ENCODE measurements at regions not wholly inside any gene's neighbourhood (a gene's known extent, or its start where the extent isn't known, plus 50 kb on each side); places are given as distances from the start of the nearest gene placed in this dataset.

- DNase-seq: no peak
Measured at GRCh38 chr2:12269041-12269972, 447.4 kb upstream of the TRIB2 start.

DNA sequence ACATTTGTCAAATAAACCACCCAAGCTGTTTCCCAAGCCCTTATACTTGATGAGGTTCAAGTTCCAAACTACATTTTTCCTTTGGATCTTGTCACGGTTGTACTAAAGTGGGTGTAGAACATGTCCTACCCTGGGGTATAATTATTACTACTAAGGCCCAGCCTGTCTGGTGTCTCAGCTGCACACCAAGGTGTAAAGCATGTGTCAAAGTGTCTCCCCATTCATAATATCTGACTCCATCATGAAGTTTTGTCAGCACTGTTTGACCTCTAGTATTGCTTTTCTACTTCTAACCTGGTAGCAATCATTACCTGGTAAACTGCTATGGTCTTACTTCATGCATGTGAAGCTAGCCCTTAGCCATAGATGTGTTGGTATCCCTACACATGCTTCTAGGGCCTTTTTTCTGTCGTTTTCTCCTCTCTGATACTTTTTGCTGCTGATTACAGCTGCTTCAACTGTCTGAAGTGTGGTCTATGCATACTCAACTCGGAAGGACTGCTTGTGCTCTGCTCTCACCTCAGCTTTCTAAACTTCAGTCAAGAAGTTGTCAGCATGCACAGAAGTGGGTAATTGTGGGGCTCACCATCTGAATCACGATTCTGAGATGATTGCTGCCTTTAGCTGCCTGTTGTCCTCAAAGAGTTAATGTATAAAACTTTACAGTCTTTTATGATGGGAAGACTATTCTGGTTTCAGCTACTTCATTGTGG, 445.7 kb upstream of the TRIB2 start:
- no peak for DNase-seq

DNA sequence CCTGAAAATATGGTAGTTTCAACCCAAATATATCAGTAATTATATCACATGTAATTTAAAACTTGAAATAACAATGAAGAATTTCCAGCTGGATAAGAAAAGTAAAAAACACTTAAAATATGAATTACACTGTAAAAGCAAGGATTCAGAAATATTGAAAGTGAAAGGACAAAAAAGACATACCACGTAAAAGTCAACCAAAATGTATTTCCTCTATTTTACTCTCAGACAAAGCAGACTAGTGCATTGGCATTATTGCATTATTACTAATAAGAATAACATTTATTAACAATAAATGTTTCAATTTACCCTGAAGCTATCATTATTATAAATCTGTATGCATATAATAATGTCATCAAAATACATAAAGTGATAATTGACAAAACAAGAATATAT, 445.1 kb upstream of the TRIB2 start:
- DNase-seq: no peak

GRCh38 chr2:12273111-12273510, 443.6 kb upstream of the TRIB2 start:
- no peak for DNase-seq

- DNase-seq: no peak
Measured at GRCh38 chr2:12274591-12274990, 442.1 kb upstream of the TRIB2 start.

DNA sequence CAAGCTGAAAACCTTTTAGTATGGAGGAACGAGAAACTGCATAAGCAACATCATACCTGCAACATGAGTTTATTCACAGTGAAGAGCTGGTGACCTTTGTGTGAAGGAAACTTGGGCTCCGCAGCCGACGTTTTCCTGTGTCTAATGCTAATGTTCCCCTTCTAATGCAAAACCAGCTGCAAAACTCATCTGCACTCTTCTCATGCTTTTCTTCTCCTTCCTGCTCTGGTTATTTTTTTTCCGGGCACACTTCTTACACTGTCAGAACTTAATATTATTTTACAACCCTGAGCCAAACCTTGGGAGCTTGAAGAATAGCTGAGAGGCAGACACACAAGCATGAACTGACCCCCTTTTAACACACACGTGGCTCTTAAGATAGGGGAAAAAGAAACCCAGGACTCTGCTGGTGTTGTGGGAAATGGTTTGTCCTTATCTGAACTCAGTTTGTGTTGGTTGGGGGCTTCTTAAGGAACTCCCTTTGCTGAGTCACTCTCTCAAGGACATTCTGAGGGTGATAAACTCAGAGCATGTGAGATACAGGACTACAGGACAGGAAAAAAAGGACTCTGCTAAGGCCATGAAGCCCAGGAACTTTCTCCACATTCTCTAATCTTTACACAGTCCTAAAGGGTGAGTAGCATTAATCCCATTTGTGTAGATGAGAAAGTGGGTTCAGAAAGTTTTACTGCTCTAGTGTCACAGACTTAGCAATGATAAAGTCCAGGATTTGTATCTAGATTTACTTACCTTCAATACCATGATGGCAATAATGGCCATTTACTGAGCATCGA, 439.3 kb upstream of the TRIB2 start:
- no peak for DNase-seq

DNA sequence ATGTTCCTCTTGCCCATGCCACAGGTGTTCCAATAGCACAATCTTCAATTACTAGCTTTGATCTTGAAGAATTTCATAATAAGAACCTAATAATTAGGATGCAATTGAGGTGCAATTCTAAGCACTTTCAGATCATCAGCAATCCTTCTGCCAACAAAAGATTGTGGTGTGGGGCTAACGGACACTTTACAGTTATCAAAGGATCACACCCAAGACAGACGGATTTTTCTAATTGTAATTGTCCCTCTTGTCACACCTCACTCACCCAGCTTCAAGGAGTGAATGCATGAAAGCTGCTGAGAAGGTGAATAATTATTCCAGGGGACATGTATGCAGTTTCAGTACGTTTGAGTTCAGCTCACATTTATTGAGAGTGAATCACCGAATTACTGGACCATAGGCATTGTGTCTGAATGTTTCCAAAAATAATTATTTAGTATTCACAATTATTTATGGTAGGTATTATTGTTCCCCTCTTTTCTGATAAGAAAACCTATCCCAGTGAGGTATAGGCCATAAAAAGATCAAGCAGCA, 438.5 kb upstream of the TRIB2 start:
- no peak for DNase-seq

- no peak for DNase-seq
Measured at GRCh38 chr2:12282780-12283695, 433.7 kb upstream of the TRIB2 start.

- no peak for DNase-seq
Measured at GRCh38 chr2:12284037-12284436, 432.7 kb upstream of the TRIB2 start.

GRCh38 chr2:12284487-12284886, 432.2 kb upstream of the TRIB2 start:
- no peak for DNase-seq

GRCh38 chr2:12286347-12286746, 430.4 kb upstream of the TRIB2 start:
- DNase-seq: no peak

DNA sequence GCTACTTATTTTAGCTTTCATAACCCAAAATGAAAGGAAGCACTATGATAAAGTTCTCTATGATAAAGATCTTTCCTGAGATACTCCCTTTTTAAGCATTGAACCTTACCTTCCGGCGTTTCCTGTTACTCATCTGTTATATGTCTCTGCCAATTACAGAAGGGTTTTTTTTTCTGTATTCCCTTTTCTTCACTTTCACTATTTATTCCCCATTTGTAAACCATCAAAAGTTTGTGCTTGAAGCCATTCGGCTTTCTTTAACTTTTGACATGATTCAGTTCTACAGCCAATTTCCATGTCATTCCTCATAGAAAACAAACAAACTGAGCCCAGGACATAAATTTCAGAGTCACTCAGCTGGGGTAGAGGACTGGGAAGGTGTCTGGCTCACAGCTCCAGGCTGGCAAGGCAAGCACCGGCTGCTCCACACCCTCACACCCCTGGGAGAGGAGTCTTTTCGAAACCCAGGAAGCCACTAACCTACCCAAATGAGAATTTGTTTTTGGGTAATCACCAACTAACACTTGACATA, 429.4 kb upstream of the TRIB2 start:
- no peak for DNase-seq

DNA sequence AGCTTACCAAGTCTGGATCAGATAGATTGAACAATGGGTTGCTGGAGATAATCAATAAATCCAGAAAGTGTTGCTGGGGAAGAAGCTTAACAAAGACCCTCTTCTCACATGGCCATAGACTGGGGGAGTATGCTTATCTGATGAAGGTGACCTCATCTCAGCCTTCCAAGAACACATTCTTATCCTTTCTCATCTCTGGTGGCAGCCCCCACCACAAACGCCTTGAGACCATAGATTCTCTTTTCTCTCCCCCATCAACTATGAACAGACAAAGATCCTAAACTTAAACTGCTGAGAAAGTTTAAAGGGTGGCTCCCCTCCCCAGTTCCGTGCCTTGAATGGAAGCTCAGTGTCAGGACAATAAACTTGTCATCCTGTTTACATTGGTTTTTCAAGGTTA, 428.7 kb upstream of the TRIB2 start:
- DNase-seq: no peak

DNA sequence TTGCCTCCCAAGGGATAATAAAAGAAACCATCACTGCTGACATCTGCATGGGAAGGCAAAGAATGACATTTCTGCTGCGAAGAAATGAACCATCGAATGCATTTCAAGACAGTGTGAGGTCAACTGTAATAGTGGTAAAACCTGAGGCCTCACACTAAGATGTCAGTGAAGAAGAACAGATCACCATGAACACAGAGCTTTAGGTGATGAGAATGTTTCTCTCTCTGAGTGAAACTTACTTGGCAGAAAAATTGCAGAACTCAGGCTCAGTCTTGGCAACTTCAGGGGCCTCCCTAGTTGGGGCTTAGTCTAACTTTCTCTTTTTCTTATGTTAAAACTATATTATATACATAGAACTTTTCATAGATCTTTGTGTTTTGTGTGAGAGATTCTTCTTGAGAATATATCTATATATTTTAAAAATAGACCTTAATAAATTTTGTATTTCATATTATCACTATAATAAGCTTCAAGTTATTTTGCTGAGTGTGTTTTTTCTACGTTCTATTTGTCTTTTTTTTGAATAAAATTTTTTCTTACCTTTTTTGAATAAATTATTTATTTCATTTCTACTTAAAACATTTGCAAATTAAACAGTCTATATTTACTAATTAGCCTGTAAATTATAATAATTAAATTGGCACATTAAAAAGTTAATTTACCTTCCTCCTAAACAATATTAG, 427.5 kb upstream of the TRIB2 start:
- DNase-seq: no peak

GRCh38 chr2:12291303-12291702, 425.4 kb upstream of the TRIB2 start:
- DNase-seq: no peak

- DNase-seq: no peak
Measured at GRCh38 chr2:12293874-12294273, 422.9 kb upstream of the TRIB2 start.

DNA sequence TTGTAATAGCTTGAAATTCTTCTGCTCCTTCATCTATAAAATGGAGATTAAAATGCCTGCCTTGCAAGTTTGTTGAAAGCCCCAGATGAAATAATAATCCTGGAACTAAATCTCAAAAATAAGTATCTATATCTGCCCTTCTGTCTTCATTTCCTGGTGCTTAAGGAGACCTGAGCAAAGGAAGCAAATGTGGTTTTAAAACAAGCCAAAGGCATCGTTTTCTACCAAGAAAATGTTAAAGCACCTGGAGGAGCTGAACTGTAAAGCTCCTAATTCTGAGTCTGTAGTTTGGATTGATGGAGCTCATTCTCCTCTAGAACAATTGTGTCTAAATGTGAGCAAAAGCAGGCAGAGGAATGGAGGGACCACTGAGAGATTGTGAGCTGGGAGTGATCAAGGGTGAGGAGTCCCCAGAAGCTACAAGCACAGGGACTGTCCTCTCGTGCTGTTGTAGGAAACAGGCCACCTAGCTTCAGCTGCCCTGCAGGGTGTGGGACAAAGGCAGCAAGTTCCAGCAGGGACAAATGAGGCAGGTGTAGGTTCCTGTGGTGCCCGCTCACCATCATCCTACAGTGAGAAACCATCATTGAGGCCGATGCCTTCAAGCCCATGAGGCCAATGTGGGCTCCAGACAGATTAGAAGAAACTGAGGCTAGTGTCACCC, 420.7 kb upstream of the TRIB2 start:
- no peak for DNase-seq

GRCh38 chr2:12296915-12297314, 419.8 kb upstream of the TRIB2 start:
- no peak for DNase-seq

DNA sequence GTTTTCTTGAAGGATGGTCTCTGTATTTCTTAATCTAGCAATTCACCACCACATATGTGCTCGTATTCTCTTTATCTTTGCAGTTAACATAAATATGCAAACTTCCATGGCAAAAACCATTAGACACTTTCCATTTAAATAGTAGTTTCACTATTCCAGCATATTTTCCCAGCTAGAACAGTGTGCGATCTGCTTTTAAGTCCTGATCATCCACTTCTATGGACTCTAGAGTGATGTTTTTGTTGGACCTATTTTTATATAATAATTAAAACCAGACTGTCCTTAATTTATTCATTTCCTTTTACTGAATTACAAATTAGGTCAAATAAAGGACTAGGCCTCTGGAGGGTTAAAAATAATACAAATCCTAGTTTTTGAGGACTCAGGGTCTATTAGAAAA, 418.4 kb upstream of the TRIB2 start:
- DNase-seq: no peak

DNA sequence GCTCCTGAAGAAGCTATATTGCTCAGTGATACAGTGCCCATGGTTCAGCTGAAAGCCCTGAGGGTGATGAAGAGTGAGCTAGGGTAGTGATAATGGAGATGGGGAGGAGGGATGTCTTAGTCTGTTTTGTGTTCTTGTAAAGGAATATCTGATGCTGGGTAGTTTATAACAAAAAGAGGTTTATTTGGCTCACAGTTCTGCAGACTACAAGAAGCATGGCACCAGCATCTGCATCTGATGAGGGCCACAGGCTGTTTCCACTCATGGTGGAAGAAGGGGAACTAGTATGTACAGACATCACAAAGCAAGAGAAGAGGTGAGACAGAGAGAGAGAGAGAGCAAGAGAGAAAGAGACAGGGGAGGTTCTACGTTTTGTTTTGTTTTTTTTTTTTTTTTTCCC, 417.3 kb upstream of the TRIB2 start:
- no peak for DNase-seq
